GM19035 (cell line): ENCODE measurements at regions not wholly inside any gene's neighbourhood (a gene's known extent, or its start where the extent isn't known, plus 50 kb on each side); places are given as distances from the start of the nearest gene placed in this dataset.

Experiments
- ATAC-seq: cut with Tn5 transposase; IDR thresholded peaks from one replicate; pipeline ENCODE4 v1.9.1; 2021; ENCODE audit not compliant: unreplicated experiment

DNA sequence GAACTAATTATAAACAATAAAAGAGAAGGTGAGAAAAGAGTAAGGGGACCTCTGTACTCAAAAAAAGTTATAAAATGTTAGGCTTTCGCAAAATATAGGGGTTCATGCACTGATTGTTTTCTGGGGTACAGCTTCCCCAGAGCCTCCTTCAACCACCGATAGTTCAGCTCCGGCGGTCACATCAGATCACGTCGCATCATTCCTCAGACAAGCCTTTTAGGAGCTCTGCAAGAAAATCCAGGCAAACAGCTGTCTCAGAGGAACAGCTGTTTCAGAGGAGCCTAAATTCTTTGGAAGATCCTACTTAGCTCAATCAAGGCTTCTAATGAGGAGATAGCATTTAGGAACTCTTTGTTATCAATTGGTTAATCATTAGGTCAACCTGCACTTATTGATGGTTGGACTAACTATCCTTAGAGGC lies 78.7 kb downstream of the MYCN start:
- ATAC-seq = no peak

DNA sequence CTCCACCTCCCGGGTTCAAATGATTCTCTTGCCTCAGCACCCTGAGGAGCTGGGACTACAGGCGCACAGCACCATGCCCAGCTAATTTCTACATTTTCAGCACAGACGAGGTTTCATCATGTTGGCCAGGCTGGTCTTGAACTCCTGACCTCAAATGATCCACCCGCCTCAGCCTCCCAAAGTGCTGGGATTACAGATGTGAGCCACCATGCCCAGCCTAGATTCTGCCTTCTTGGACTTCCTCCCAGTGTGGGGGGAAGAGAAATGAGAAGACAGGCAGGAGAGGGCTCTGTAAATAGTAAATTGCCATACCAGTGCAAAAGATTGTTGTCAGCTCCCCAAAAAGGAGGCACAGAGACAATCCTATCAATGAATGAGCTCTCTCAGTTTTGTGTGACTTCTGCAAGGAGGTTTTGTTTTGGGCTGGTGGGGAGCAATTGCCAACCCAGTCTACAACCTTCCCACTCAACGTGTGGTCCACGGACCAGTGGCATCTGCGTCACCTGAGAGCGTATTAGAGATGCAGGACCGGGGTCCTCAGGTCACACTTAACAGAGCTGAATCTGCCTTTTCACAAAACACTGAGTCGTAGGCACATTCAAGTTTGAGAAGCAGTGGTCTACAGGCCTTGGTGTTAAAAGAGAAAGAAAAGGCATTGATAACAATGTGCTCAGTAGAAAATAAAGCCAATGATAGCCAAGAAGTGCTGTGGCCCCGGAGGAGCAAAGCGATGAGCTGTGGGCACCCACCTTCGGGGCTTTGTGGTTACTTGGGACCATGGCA lies 78.1 kb downstream of the MYCN start:
- no peak for ATAC-seq

DNA sequence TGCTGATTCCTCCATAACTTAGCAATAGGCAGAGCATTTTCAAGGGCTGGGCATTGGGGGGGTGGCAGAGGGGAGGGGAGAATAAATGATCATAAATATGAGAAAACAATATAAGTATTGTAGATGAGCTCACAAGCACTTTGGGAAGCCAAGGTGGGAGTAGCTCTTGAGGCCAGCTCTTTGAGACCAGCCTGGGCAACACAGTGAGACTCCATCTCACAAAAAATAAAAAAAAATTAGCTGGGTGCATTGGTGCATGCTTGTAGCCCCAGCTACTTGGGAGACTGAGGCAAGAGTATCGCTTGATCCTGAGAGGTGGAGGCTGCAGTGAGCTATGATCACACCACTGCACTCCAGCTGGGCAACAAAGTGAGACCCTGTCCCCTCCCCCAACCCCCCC lies 75.9 kb downstream of the MYCN start:
- no peak for ATAC-seq

DNA sequence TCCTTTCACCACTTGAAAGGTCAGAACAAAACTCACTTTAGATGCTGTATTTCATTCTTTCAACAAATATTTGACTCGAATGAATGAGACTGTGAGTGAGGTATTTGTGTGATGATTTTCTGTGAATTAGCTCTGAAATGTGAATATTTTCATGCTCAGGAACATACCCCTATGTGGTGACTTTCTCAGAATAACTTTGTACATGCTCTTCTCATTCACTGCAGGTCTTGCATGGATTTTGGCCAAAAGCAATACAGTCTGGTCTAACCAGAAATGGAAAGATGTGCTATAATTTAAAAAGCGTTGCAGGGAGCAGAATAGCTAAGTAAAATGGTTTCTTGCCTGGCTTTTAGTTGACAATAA lies 75.5 kb downstream of the MYCN start:
- ATAC-seq = no peak

DNA sequence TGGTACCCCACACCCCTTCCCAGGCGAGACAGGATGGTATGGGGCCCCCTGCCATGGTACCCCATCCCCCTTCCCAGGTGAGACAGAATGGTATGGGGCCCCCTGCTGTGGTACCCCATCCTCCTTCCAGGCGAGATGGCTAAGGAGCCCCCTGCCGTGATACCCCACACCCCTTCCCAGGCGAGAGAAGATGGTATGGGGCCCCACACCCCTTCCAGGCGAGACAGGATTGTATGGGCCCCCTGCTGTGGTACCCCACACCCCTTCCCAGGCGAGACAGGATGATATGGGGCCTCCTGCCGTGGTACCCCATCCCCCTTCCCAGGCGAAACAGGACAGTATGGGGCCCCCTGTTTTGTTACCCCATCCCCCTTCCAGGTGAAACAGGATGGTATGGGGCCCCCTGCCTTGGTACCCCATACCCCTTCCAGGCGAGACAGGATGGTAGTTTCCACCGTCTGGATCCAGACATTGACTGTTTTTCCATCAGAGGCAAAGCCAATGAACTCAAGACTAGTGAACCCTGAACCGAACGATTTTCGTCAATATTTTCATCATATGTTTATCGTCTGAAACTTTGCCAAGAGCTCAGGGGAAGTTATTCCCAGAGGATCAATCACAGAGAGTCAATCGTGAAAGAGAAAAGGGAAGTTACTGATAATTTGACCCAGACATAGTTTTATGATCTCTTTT lies 75.0 kb downstream of the MYCN start:
- ATAC-seq = no peak

DNA sequence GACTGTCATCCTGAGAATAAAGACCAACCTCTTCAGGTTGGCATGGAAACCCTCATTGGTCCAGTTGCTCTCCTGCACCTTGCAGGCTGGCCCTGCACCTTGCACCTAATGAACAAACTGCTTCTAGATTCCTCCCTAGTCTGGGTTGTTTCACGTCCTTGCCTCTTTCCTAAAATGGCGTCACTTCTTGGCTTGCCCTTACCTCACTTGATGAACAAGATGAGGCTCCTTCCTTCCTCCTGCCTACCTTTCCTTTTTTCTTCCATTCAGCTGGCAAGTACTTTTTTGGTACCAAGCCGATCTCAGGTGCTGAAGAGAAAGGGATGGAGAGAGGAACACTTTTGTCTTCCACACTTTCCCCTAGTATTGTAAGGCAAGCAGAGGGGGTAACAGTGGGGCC lies 74.5 kb downstream of the MYCN start:
- no peak for ATAC-seq

DNA sequence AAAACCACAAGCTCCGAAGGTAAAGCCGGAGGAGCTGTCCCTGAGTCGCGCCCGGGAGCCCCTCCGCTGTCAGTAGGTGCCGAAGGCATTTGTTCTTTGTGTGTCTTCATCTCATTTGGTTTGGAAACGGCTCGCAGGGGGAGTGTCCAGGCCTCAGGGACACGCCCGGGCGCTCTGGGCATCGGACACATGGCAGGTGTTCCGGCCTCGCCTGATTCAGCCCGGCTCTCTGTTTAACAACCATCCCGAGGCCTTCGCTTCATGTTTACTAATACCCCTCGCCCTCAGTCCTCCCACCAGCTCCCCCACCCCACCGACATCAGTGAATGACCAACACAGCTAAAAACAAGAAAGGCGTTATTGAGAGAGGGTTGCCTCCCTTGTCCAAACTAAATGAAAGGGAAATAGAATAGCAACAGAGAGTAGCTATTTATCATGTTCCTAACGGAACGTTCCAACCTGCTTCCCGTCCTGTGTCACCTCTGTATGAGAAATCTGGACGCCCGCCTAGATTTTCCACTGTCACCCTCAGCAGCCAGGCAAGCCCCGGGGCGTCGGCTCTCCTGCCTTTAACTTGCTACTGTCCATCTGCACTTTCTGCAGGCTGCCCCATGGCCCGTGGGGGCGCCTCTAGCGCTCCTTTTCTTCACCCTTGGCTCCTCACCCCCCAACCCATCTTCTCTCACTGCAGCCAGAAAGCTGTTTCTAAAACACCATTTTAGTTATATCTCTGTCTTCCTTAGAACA lies 73.9 kb downstream of the MYCN start:
- ATAC-seq = no peak

DNA sequence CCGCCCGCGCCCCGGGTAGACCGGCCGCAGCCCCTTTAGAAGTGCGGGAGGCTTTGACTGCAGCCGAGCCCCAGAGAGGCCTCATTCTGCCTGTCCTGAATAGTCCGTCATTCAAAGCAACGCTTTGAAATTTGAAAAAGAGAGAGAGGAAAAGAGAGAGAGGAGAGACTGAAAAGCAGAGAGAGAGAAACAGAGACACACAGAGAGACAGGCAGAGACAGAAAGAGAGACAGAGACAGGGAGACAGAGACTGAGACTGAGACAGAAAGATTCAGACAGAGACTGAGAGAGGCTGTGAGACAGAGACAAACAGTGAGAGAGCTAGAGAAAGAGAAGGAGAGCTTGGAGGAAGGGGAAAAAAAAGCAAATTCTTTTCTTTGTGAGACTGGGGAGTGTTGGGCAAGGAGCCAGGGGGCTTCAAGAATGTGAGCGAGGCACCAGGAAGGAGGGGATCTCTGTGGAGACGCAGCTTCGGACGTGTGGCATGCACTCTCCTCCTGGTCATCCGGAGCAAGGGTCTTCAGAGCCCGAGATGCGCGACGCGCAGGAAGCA lies 73.1 kb downstream of the MYCN start:
- no peak for ATAC-seq

DNA sequence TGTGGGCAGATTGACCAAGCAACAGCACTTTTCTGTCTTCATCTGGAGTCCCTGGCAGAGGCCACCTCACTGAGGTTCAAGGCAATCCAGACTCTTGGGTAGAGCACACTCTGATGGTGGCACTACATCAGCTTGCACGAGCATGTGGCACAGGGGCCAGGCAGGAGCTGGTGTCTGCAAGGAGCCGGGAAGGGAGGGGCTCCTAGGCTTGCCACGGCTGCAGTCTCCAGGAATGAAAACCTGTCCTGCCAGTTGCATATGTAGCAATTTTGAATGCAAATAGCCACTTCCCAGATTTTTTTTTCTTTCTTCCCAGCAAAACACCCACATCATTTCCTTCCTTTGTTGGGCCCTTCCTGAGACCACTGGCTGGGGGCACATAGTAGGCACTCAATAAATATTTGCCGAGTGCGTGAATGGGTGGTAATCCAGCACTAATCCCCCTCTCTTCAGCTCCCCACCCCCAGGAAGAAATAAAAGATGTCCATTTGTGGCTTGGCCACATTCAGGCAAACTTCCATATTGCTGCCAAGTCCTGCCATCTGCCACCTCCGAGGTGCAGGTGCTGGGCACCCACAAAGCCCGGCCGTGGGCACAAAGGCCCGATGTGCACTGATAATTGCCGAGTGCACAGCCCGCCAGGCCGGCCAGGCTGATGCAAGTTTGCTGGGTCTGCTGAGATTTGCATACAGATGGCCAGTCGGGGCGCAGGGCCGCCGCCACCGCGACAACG lies 72.4 kb downstream of the MYCN start:
- no peak for ATAC-seq

DNA sequence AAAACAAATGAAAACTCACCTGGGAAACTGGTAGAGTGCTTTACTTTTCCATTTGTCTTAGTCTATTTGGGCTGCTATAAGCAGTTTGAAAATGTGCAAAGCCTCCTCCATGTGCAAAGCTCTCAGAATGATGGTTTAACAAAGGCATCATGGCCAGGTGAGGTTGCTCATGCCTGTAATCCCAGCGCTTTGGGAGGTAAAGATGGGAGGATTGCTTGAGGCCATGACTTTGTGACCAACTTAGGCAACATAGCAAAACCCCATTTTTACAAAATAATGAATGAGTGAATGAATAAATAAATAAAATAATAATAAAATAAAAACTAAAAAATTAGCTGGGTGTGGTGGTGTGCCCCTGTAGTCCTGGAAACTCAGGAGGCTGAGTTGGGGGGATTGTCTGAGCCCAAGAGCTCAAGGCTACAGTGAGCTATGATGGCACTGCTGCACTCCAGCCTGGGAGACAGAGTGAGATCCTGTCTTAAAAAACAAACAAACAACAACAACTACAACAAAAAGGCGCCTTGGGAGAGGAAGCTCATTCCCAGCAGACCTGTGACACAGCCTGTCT lies 71.8 kb downstream of the MYCN start:
- ATAC-seq = no peak

DNA sequence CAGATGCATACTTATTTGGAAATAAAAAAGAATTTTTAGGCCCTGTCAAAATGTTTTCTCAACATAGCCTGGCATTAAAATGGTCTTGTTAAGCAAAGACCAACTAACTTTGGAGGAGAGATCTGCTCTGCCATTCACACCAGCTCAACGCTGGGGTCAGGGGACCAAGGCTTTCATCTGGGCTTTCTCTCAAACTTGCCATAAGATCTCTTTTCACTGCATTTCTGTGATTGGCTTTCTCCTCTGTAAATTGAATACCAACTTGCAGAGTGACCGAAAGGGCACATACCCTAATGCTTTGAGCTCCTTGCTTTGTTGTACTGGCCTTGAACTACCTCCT lies 71.2 kb downstream of the MYCN start:
- no peak for ATAC-seq

DNA sequence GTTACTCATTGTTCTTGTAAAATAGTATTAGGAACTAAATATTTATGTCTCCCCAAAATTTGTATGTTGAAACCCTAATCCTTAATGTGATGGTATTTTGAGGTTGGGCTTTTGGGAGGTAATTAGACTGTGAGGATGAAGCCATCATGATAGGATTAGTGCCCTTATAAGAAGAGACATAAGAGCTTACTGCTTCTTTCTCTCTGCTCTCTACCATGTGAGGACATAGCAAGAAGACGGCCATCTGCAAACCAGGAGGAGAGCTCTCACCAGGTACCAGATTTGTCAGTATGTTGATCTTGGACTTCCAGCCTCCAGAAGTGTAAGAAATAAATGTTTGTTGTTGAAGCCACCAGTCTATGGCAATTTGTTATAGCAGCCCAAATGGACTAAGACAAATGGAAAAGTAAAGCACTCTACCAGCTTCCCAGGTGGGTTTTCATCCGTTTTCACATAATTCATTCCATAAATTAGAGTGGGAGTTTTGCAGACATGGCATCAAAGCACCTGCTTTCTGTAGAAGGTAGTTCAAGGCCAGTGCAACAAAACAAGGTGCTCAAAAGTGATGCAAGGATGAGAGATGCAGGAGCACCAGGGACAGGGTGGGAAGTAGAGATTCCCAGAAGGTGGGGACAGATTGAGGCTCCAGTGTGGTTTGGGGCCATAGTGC lies 70.7 kb downstream of the MYCN start:
- no peak for ATAC-seq

DNA sequence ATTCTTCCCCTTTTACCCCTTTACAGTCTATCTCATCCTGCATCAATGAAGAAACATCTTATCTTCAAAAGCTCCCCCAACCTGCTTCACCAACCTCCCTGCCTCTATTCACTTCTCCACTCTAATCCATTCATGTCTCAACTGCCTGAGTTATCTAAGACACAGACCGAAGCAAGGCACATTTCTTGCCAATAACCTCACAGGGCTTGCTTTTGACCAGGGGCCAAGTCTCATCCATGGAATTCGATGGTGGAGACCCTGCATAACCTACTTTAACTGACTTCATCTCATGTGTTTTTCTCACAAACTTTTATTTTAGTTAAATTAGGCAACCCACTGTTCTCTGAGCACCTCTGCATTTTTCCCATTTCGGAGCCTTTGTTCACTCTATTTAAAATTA lies 69.7 kb downstream of the MYCN start:
- ATAC-seq = no peak

DNA sequence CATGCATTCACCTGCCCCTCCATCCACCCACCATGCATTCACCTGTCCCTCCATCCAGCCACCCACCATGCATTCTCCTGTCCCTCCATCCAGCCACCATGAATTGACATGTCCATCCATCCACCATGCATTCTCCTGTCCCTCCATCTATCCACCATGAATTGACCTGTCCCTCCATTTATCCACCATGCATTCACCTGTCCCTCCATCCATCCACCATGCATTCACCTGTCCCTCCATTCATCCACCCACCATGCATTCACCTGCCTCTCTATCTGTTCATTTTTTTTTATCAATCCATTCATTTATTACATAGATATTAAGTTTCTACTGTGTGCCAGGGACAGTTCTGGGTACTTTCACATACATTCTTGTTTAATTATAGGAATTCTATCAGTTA lies 69.2 kb downstream of the MYCN start:
- ATAC-seq = no peak

DNA sequence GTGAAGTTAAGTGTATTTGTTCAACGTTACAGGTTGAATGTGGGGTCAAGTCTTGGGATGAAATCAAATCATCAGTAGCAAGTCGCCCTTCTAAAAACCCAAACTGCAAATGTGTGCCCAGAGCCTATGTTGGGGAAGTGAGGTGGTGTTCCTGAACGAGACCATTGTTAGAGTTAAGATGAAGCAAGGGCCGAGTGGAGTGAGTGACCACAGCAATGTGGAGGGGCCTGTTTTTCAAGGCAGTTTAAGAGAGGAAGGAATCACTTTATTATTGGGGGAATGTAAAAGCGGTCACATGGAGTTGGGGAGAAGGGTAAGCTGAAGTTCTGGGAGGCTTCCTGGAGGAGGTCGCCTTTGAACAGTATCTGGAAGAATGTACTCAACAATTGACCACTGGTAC lies 68.5 kb downstream of the MYCN start:
- ATAC-seq = no peak

DNA sequence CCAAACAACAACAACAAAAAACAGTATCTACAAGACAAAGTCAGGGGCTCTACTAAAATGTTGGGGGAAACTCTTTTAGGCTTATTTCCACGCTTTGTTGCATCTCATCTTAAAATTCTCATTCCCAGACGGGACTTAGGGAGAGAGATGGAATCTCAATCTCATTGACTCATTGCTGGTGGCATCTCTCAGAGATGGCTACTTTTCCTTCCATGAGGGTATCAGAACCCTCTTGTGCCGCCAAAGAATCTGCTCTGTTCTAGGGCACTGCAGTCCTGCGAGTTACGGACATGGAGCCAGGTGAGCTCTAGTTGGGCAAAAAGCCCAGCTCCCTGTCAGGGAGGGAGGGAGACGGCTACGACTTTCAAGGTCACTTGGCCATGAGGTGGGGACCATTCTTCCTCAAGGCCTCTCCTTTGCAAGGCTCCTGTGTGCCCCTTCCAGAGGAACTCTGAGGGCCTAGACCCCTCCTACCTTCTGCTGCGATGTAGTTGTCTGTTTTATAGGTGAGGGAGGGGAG lies 68.0 kb downstream of the MYCN start:
- ATAC-seq = no peak

DNA sequence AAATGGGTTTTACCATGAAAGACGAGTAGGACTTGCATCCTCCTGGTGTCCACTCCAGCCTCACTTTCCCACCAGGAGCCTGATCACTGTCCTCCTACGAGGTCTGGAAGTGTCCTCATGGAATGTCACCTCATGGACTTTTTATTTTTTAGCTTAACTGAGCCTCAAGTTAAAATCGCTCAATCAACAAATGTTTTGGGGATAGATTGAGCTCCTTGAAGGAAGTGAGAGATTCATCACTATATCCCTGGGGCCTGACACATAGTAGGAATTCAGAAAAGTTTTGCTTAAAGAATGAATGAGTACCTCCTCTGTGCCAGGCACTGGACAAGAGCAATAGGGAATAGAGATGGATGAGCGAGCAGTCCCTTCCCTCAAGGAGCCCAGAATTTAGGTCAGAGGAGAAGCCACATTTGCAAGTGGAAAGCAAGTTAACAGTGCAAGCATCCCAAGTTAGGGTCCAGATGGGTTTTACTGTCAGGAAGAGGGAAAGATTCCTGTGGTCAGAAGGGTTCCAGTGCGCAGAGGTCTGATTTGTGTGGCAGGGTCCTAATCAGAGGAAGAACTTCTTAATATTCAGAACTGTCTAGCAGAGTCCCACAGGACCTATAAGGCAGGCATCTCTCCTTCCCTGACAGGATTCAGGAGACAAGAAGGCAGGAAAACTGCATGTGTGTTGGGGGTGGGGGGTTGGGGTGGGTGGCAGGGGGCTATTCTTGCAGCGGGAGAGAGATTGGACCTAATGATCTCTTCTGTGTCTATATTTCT lies 67.0 kb downstream of the MYCN start:
- no peak for ATAC-seq

DNA sequence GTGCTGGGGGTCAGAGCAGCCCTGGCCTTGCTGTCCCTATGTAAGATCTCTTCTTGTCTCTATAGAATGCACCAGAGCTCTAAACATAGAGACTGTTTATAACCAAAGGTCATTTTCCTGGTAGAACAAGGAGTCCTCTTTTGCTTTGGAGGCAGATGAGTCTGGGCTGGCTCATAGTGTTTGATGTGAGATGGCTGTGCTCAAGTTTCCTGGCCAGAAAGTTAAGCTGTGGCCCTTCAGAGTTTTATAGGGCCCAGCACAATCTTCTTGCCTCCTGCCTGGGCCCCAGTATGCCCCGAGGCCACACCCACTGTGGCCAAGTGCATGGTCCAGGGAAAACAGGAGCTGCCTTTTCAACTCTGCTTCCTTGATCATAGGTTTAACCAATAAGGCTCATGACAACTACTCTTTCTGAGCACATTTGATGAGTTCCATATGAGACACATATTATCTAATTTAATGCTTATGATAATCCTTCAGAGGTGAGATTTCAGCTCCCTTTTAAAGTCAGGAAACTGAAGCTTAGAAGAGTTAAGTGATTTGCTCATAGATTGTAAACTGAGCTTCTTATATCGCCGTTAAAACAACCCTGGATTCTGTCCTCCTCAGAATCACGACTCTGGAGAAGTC lies 66.3 kb downstream of the MYCN start:
- ATAC-seq = no peak
